Tibial nerve (tissue), 4 donors: ENCODE measurements at regions not wholly inside any gene's neighbourhood (a gene's known extent, or its start where the extent isn't known, plus 50 kb on each side); places are given as distances from the start of the nearest gene placed in this dataset.

ENCODE experiments used
- DNase-seq, 2 donors: peaks; one replicate each; pipeline ENCODE4 v3.0.0-alpha.2; 2019; ENCODE audit warnings: low spot score in 2 of 2
- H3K27ac ChIP-seq, 4 donors: fragments of 200-600 bp; sonication (generic) in 3 of 4; one replicate each; pipeline ENCODE4 v1.5.1; 2017 to 2019; ENCODE audit warnings: mild to moderate bottlenecking in 1 of 4
- H3K27me3 ChIP-seq, 2 donors: fragments of 200-600 bp; sonication (generic) in 1 of 2; one replicate each; pipeline versions ENCODE4 v1.5.1 to v1.6.0; 2017 to 2019
- H3K36me3 ChIP-seq, 3 donors: fragments of 200-600 bp; sonication (generic); one replicate each; pipeline ENCODE4 v1.5.1; 2018 to 2019
- H3K4me1 ChIP-seq, 4 donors: fragments of 200-600 bp; sonication (generic) in 3 of 4; one replicate each; pipeline ENCODE4 v1.5.1; 2017 to 2019
- H3K4me3 ChIP-seq, 4 donors: fragments of 200-600 bp; sonication (generic) in 3 of 4; one replicate each; pipeline ENCODE4 v1.5.1; 2017 to 2019; ENCODE audit warnings: mild to moderate bottlenecking in 1 of 4, moderate library complexity in 1 of 4
- H3K9me3 ChIP-seq, 4 donors: fragments of 200-600 bp; sonication (generic) in 3 of 4; one replicate each; pipeline ENCODE4 v1.5.1; 2017 to 2019
- EP300 ChIP-seq, 2 donors: sonication (generic); formaldehyde crosslinking; IDR thresholded peaks; one replicate each; pipeline ENCODE4 v1.6.1; 2017; ENCODE audit warnings: antibody characterized with exemption in 2 of 2, mild to moderate bottlenecking in 1 of 2
- POLR2A ChIP-seq, 2 donors: fragments of 450-650 bp; IDR thresholded peaks; one replicate each; pipeline ENCODE4 v1.6.1; 2017; ENCODE audit warnings: antibody characterized with exemption in 2 of 2, mild to moderate bottlenecking in 2 of 2, moderate library complexity in 2 of 2
- WGBS, 2 donors: methylation state at CpG; one replicate each; pipeline ENCODE4 v1.1.5; 2018; 5-methylcytosine and 5-hydroxymethylcytosine counted together
- TF ChIP-seq, protein P1 (sequence below), 5 experiments: fragments of 200-600 bp in 3 of 5; fragments of 450-650 bp in 2 of 5; sonication (generic) in 3 of 5; IDR thresholded peaks; one replicate each; pipeline ENCODE4 v1.5.1; 2016 to 2019; ENCODE audit warnings: antibody characterized with exemption in 5 of 5, mild to moderate bottlenecking in 3 of 5, moderate library complexity in 2 of 5

DNA sequence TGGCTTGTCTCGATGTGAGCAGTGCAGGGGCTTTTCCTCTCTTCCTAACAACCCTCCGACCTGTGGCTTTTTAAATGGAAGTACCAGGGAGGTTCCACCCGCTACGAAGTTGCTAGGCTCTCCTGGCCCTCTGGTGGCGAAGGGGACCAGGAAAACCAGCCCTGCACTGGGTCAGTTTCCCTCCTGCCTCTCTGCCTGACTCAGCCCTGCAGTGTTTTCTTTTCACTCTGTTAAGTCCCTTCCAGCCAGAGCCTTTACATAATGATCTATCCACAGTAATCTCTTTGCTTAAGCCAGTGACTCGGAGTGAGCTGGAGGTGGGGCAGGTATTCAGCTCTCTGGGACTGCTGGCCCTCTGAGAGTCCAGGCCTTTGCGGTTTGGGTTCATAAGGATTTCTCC, 331.3 kb upstream of the EEF2KMT start:
- Histone ChIP-seq H3K9me3 (peaks cover 0 to 6% (median 0%) of the 10 kb centered on the region in 4 donors), H3K27ac (no peak overlapping the region), H3K4me3 (no peak overlapping the region), H3K36me3 (no peaks in the 10 kb centered on the region), H3K27me3 (no peaks in the 10 kb centered on the region), H3K4me1 (no peaks in the 10 kb centered on the region)
- WGBS, 2 donors = 30 to 34% methylated on average over 7 of the region's 7 CpGs
- no peak for DNase-seq
- TF ChIP-seq POLR2A (IDR thresholded peaks at IDR 0.05) = no peak
- TF ChIP-seq EP300 (IDR thresholded peaks at IDR 0.05) = no peak
- TF ChIP-seq, protein P1, sequence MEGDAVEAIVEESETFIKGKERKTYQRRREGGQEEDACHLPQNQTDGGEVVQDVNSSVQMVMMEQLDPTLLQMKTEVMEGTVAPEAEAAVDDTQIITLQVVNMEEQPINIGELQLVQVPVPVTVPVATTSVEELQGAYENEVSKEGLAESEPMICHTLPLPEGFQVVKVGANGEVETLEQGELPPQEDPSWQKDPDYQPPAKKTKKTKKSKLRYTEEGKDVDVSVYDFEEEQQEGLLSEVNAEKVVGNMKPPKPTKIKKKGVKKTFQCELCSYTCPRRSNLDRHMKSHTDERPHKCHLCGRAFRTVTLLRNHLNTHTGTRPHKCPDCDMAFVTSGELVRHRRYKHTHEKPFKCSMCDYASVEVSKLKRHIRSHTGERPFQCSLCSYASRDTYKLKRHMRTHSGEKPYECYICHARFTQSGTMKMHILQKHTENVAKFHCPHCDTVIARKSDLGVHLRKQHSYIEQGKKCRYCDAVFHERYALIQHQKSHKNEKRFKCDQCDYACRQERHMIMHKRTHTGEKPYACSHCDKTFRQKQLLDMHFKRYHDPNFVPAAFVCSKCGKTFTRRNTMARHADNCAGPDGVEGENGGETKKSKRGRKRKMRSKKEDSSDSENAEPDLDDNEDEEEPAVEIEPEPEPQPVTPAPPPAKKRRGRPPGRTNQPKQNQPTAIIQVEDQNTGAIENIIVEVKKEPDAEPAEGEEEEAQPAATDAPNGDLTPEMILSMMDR (IDR thresholded peaks at IDR 0.05) = no peak

DNA sequence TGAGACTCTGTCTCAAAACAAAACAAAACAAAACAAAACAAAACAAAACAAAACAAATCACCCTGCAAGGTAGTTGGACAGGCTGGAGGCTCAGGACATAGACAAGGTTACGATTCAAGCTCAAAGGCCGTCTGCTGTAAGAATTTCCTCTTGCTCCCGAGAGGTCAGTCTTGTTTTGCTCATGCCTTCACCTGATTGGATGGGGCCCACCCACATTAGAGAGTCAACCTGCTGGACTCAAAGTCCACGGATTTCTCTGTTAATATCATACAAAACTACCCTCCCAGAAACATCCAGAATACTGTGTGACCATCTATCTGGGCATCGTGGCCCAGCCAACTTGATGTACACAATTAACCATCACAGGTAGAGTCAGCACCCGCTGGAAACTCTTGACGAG, 330.0 kb upstream of the EEF2KMT start:
- Histone ChIP-seq H3K9me3 (peaks cover 0 to 11% (median 0%) of the 10 kb centered on the region in 4 donors), H3K27me3 (no peaks in the 10 kb centered on the region), H3K4me3 (no peak overlapping the region), H3K36me3 (no peaks in the 10 kb centered on the region), H3K27ac (no peak overlapping the region), H3K4me1 (no peaks in the 10 kb centered on the region)
- no peak for DNase-seq
- 68 to 77% methylated on average over 7 of the region's 7 CpGs for WGBS, 2 donors
- TF ChIP-seq POLR2A (IDR thresholded peaks at IDR 0.05) (no peak), EP300 (IDR thresholded peaks at IDR 0.05) (no peak)
- TF ChIP-seq, protein P1 (IDR thresholded peaks at IDR 0.05) = no peak

DNA sequence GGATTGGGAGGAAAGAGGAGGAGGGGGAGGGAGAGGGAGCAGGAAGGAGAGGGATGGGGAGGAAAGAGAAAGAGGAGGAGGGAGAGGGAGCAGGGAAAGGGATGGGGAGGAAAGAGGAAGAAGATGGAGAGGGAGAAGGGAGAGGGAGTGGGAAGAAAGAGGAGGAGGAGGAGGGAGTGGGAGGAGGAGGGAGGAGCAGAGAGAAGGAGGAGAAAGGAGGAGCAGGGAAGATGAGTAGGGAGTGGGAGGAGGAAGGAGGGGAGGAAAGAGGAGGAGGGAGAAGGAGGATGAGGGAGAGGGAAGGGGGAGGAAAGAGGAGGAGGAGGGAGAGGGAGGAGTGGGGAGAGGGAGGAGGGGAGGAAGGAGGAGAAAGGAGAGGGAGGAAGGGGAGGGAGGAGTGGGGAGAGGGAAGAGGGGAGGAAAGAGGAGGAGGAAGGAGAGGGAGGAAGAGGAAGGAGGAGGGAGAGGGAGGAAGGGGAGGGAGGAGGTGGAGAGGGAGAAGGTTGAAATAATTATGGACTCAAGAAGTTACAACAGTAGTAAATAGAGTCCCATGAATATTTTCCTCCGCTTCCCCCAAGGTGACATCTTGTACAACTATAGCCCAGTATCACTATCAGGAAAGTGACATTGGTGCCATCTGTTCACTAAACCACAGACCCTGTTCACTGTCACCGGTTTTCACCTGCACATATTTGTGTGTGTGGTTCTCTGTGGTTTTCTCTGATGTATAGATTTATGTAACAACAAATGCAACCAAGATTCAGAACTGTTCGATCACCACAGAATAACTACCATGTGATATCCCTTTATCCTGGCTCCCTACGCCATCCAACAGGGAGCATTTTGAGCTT, 325.3 kb upstream of the EEF2KMT start:
- no peak overlapping the region for H3K27ac ChIP-seq
- TF ChIP-seq, protein P1 (IDR thresholded peaks at IDR 0.05) = no peak
- TF ChIP-seq EP300 (IDR thresholded peaks at IDR 0.05) (no peak), POLR2A (IDR thresholded peaks at IDR 0.05) (no peak)
- H3K9me3 ChIP-seq = peaks cover 0 to 14% (median 0%) of the 10 kb centered on the region in 4 donors
- DNase-seq = no peak
- 78 to 91% methylated on average over 4 of the region's 4 CpGs for WGBS, 2 donors
- no peaks in the 10 kb centered on the region for H3K36me3 ChIP-seq
- H3K27me3 ChIP-seq = no peaks in the 10 kb centered on the region
- no peak overlapping the region for H3K4me3 ChIP-seq
- H3K4me1 ChIP-seq = no peaks in the 10 kb centered on the region

DNA sequence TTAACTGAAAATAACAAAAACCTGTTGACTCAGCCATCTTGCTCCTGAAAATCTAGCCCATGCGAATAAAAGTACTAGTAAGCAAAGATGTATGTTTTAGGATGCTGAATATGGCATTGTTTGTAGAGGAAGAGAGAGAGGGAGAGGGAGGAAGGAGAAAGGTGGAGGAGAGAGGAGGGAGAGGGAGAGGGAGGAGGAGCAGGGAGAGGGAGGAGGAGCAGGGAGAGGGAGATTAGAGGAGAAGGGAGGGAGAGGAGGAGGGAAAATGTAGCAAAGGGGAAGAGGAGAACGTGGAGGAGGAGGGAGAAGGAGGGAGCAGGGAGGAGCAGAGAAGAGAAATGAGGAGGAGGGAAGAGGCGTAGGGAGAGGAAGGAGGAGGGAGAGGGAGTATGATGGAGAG, 324.5 kb upstream of the EEF2KMT start:
- WGBS, 2 donors = 39 to 53% methylated on average over 2 to 3 of the region's 3 CpGs
- no peaks in the 10 kb centered on the region for H3K36me3 ChIP-seq
- no peak overlapping the region for H3K4me3 ChIP-seq
- DNase-seq = no peak
- H3K4me1 ChIP-seq = no peaks in the 10 kb centered on the region
- H3K27ac ChIP-seq = no peak overlapping the region
- H3K27me3 ChIP-seq = no peaks in the 10 kb centered on the region
- TF ChIP-seq POLR2A (IDR thresholded peaks at IDR 0.05) = no peak
- no peak for TF ChIP-seq EP300 (IDR thresholded peaks at IDR 0.05)
- TF ChIP-seq, protein P1 (IDR thresholded peaks at IDR 0.05) = no peak
- H3K9me3 ChIP-seq = peaks cover 0 to 15% (median 0%) of the 10 kb centered on the region in 4 donors

DNA sequence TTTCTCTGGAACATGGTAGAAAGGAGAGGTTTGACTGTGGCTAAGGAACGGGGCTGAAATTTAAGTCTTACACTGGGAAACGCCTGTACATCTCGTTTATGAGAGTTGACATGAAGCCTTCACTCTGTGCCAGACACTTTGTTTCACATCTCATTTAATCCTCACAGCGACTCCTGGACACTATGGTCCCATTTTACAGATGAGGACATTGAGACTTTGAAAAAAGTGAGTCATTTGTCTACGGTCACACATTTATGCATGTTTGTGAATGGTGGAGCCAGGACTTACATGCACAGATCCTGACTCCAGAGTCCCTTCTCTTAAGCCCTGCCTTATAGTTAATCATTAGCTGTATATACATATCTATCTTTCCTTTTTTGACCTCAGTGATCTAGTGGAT, 318.4 kb upstream of the EEF2KMT start:
- Histone ChIP-seq H3K4me1 (no peaks in the 10 kb centered on the region), H3K9me3 (peaks cover 0 to 19% (median 0%) of the 10 kb centered on the region in 4 donors), H3K27me3 (no peaks in the 10 kb centered on the region), H3K27ac (no peak overlapping the region), H3K36me3 (no peaks in the 10 kb centered on the region), H3K4me3 (no peak overlapping the region)
- no peak for DNase-seq
- TF ChIP-seq, protein P1 (IDR thresholded peaks at IDR 0.05) = no peak
- no peak for TF ChIP-seq EP300 (IDR thresholded peaks at IDR 0.05)
- TF ChIP-seq POLR2A (IDR thresholded peaks at IDR 0.05) = no peak
- 56 to 57% methylated on average over 5 of the region's 5 CpGs for WGBS, 2 donors
